ENCODE measurements at regions not wholly inside any gene's neighbourhood (a gene's known extent, or its start where the extent isn't known, plus 50 kb on each side); places are given as distances from the start of the nearest gene placed in this dataset.

DNA sequence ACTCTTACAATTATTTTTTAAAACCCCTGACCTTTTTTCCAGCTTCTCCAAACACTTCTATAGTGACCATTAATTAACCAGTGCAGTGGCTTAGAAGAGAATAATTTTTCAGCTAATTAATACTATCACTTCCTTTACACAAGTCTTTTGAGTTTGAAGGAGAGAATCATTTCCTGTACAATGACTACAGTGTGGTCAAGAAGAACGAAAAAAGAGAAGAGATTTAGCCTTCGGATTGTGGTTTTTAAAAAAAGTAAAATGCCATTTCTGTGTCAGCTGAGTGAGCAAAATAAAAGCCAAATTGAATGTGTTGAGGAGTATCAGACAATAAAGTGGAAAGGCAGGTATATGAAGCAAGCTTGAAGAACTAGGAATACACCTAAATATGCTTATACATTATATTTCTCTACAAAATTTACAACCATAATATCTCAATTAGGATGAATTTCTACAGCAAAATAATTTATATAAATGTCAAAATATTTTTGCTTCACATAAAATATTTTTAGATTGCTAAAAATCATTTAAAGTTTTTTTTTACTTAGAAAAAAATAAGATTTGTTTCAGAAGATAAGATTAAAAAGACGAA is 1155.2 kb upstream of the CNTN5 start:
- TF ChIP-seq, protein P1, sequence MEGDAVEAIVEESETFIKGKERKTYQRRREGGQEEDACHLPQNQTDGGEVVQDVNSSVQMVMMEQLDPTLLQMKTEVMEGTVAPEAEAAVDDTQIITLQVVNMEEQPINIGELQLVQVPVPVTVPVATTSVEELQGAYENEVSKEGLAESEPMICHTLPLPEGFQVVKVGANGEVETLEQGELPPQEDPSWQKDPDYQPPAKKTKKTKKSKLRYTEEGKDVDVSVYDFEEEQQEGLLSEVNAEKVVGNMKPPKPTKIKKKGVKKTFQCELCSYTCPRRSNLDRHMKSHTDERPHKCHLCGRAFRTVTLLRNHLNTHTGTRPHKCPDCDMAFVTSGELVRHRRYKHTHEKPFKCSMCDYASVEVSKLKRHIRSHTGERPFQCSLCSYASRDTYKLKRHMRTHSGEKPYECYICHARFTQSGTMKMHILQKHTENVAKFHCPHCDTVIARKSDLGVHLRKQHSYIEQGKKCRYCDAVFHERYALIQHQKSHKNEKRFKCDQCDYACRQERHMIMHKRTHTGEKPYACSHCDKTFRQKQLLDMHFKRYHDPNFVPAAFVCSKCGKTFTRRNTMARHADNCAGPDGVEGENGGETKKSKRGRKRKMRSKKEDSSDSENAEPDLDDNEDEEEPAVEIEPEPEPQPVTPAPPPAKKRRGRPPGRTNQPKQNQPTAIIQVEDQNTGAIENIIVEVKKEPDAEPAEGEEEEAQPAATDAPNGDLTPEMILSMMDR (optimal IDR thresholded peaks at IDR 0.05 in 1 of 3, IDR thresholded peaks at IDR 0.05 in 1 of 3, conservative IDR thresholded peaks at IDR 0.05 in 1 of 3; ENCODE audit: extremely low read depth in 1 of 3, insufficient read depth in 2 of 3, low read length in 3 of 3): no peak
- TF ChIP-seq EZH2 (IDR thresholded peaks at IDR 0.05; ENCODE audit: low read length): no peak
- Histone ChIP-seq H3K27me3 (ENCODE audit: control insufficient read depth, extremely low read depth, insufficient read depth, low read length) (no peaks in the 10 kb centered on the region), H3K4me1 (ENCODE audit: control insufficient read depth, extremely low read depth, insufficient read depth, low read length) (no peaks in the 10 kb centered on the region), H2AFZ (ENCODE audit: control insufficient read depth, low read length) (no peak overlapping the region), H3K36me3 (ENCODE audit: control insufficient read depth in 2 of 2, extremely low read depth in 1 of 2, insufficient read depth in 2 of 2, low read length in 2 of 2) (no peaks in the 10 kb centered on the region), H3K79me2 (ENCODE audit: control insufficient read depth, insufficient read depth, low read length) (no peaks in the 10 kb centered on the region), H3K9ac (ENCODE audit: control insufficient read depth, extremely low read depth, insufficient read depth, low read length) (no peak overlapping the region), H3K9me3 (ENCODE audit: control insufficient read depth, low read depth, low read length) (no peaks in the 10 kb centered on the region), H3K4me3 (ENCODE audit: control insufficient read depth in 2 of 3, extremely low read depth in 1 of 3, insufficient read depth in 2 of 3, low read depth in 1 of 3, low read length in 3 of 3) (no peak overlapping the region), H3K27ac (ENCODE audit: control insufficient read depth, insufficient read depth, low read length) (no peak overlapping the region), H3K9me1 (ENCODE audit: control insufficient read depth, extremely low read depth, insufficient read depth, low read length) (no peaks in the 10 kb centered on the region), H4K20me1 (ENCODE audit: control insufficient read depth, extremely low read depth, insufficient read depth, low read length) (no peaks in the 10 kb centered on the region), H3K4me2 (ENCODE audit: control insufficient read depth, extremely low read depth, insufficient read depth, low read depth, low read length) (no peak overlapping the region)
- FAIRE-seq: no peak
- no peak for DNase-seq (ENCODE audit: low read depth, low spot score)
- dilution Hi-C loops (cut with MboI; ENCODE audit: extremely low pct_ligation_motif_present, low sequenced_read_pairs): no loop called here

DNA sequence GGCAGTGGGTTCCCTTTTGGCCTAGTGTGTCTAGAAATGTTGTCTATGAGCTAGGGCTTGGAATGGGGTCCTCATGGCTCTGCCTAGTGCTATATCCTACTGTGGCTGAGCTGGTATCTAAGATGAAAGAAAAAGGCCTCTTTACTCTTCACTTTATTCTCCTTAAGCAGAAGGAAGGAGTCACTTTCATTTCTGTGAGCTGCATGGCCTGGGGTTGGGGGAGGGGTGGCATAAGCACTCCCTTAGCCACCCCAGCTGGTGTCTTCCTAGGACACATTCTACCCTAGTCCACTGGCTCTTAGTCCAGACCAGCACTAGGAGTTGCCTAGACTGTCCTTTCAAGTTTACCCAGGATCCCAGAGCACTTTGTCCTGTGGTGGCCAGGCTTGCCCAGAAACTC is 1148.9 kb upstream of the CNTN5 start:
- dilution Hi-C loops (cut with MboI; ENCODE audit: extremely low pct_ligation_motif_present, low sequenced_read_pairs): no loop called here
- Histone ChIP-seq H3K4me1 (ENCODE audit: control insufficient read depth, extremely low read depth, insufficient read depth, low read length) (no peaks in the 10 kb centered on the region), H3K9me3 (ENCODE audit: control insufficient read depth, low read depth, low read length) (no peaks in the 10 kb centered on the region), H3K36me3 (ENCODE audit: control insufficient read depth in 2 of 2, extremely low read depth in 1 of 2, insufficient read depth in 2 of 2, low read length in 2 of 2) (no peaks in the 10 kb centered on the region), H3K9ac (ENCODE audit: control insufficient read depth, extremely low read depth, insufficient read depth, low read length) (no peak overlapping the region), H3K27ac (ENCODE audit: control insufficient read depth, insufficient read depth, low read length) (no peak overlapping the region), H3K27me3 (ENCODE audit: control insufficient read depth, extremely low read depth, insufficient read depth, low read length) (no peaks in the 10 kb centered on the region), H3K4me2 (ENCODE audit: control insufficient read depth, extremely low read depth, insufficient read depth, low read depth, low read length) (no peak overlapping the region), H4K20me1 (ENCODE audit: control insufficient read depth, extremely low read depth, insufficient read depth, low read length) (no peaks in the 10 kb centered on the region), H3K4me3 (ENCODE audit: control insufficient read depth in 2 of 3, extremely low read depth in 1 of 3, insufficient read depth in 2 of 3, low read depth in 1 of 3, low read length in 3 of 3) (no peak overlapping the region), H3K79me2 (ENCODE audit: control insufficient read depth, insufficient read depth, low read length) (no peaks in the 10 kb centered on the region), H2AFZ (ENCODE audit: control insufficient read depth, low read length) (no peak overlapping the region), H3K9me1 (ENCODE audit: control insufficient read depth, extremely low read depth, insufficient read depth, low read length) (no peaks in the 10 kb centered on the region)
- DNase-seq (ENCODE audit: low read depth, low spot score): no peak
- no peak for FAIRE-seq
- TF ChIP-seq, protein P1 (optimal IDR thresholded peaks at IDR 0.05 in 1 of 3, IDR thresholded peaks at IDR 0.05 in 1 of 3, conservative IDR thresholded peaks at IDR 0.05 in 1 of 3; ENCODE audit: extremely low read depth in 1 of 3, insufficient read depth in 2 of 3, low read length in 3 of 3): no peak
- no peak for TF ChIP-seq EZH2 (IDR thresholded peaks at IDR 0.05; ENCODE audit: low read length)
